Smooth muscle cell (in vitro differentiated cells): ENCODE measurements at regions not wholly inside any gene's neighbourhood (a gene's known extent, or its start where the extent isn't known, plus 50 kb on each side); places are given as distances from the start of the nearest gene placed in this dataset.
"Not testable (repeated sequence)": the region's sequence is repeated elsewhere in the genome, so short reads cannot be mapped to it uniquely, and the experiment has no call there.

Experiments used
- DNase-seq: peaks from one replicate; lab custom pipeline; 2025; ENCODE audit not compliant: unreplicated experiment; lab: John Stamatoyannopoulos, UW
- H2AFZ ChIP-seq: fragments of 200-600 bp; sonication (generic); 2 replicates; pipeline ENCODE4 v1.6.0; 2016; ENCODE audit warnings: antibody characterized with exemption, low read depth, mild to moderate bottlenecking
- H3F3A ChIP-seq: fragments of 200-600 bp; sonication (generic); 2 replicates; pipeline ENCODE4 v1.6.0; 2017; ENCODE audit warnings: antibody characterized with exemption, low read depth
- H3K27ac ChIP-seq: fragments of 200-600 bp; sonication (generic); 2 replicates; pipeline ENCODE4 v1.5.1; 2016; ENCODE audit warnings: low read depth, mild to moderate bottlenecking
- H3K27me3 ChIP-seq: fragments of 200-600 bp; sonication (generic); 2 replicates; pipeline ENCODE4 v1.6.1; 2016; ENCODE audit warnings: low read depth, mild to moderate bottlenecking
- H3K36me3 ChIP-seq: fragments of 200-600 bp; sonication (generic); 2 replicates; pipeline ENCODE4 v1.5.1; 2016; ENCODE audit warnings: low read depth
- H3K4me1 ChIP-seq: fragments of 200-600 bp; sonication (generic); 2 replicates; pipeline ENCODE4 v1.5.1; 2016; ENCODE audit warnings: low read depth
- H3K4me2 ChIP-seq: fragments of 200-600 bp; sonication (generic); 2 replicates; pipeline ENCODE4 v1.6.0; 2016; ENCODE audit warnings: mild to moderate bottlenecking
- H3K4me3 ChIP-seq: fragments of 200-600 bp; sonication (generic); 2 replicates; pipeline ENCODE4 v1.5.1; 2016; ENCODE audit warnings: mild to moderate bottlenecking
- H3K79me2 ChIP-seq: fragments of 200-600 bp; sonication (generic); 2 replicates; pipeline ENCODE4 v1.6.0; 2016; ENCODE audit warnings: low read depth, mild to moderate bottlenecking
- H3K9ac ChIP-seq: fragments of 200-600 bp; sonication (generic); 2 replicates; pipeline ENCODE4 v1.6.0; 2016; ENCODE audit warnings: low read depth
- H3K9me3 ChIP-seq: fragments of 200-600 bp; sonication (generic); replicated peaks from 2 replicates; pipeline ENCODE4 v1.5.1; 2016; ENCODE audit warnings: low read depth
- H4K20me1 ChIP-seq: fragments of 200-600 bp; sonication (generic); 2 replicates; pipeline ENCODE4 v1.6.0; 2016; ENCODE audit warnings: low read depth
- WGBS: methylation state at CpG from one replicate; pipeline ENCODE4 v1.1.7; 2016; ENCODE audit warnings: low lambda C conversion rate; 5-methylcytosine and 5-hydroxymethylcytosine counted together
- TF ChIP-seq, protein P1 (sequence below): fragments of 200-600 bp; sonication (generic); IDR thresholded peaks from 2 replicates; pipeline ENCODE4 v1.5.1; 2017; ENCODE audit warnings: borderline replicate concordance, mild to moderate bottlenecking, antibody characterized with exemption; ENCODE audit not compliant: insufficient read depth, poor library complexity, severe bottlenecking

DNA sequence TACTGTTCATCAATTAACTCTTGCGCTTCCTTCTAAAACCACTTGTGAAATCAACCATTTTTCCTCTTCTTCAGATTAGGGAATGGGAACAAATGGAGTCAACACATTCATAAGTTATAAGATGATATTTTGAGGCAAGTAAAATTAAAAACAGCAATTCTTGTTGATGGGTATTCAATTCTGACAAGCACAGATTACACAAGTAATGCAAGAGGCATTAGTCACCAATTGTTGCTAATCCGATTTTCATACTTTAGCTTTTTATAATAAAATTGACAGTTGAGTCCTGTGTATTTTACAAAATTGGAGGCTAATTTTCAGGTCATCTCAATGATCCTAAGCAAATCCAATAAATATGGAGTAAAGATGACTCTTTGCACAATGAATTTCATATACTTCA is 918.4 kb upstream of the SOX9 start:
- no peak for DNase-seq
- H3K4me1 ChIP-seq, result no peaks in the 10 kb centered on the region
- H3K36me3 ChIP-seq, result no peaks in the 10 kb centered on the region
- no peak overlapping the region for H3K27ac ChIP-seq
- H3F3A ChIP-seq, result no peaks in the 10 kb centered on the region
- H4K20me1 ChIP-seq, result no peaks in the 10 kb centered on the region
- no peaks in the 10 kb centered on the region for H3K27me3 ChIP-seq
- TF ChIP-seq, protein P1, sequence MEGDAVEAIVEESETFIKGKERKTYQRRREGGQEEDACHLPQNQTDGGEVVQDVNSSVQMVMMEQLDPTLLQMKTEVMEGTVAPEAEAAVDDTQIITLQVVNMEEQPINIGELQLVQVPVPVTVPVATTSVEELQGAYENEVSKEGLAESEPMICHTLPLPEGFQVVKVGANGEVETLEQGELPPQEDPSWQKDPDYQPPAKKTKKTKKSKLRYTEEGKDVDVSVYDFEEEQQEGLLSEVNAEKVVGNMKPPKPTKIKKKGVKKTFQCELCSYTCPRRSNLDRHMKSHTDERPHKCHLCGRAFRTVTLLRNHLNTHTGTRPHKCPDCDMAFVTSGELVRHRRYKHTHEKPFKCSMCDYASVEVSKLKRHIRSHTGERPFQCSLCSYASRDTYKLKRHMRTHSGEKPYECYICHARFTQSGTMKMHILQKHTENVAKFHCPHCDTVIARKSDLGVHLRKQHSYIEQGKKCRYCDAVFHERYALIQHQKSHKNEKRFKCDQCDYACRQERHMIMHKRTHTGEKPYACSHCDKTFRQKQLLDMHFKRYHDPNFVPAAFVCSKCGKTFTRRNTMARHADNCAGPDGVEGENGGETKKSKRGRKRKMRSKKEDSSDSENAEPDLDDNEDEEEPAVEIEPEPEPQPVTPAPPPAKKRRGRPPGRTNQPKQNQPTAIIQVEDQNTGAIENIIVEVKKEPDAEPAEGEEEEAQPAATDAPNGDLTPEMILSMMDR, result no peak
- no peak overlapping the region for H3K4me2 ChIP-seq
- no peak overlapping the region for H3K9ac ChIP-seq
- WGBS, result 100% methylated on average over 2 of the region's 2 CpGs
- no peak overlapping the region for H2AFZ ChIP-seq
- no peak overlapping the region for H3K4me3 ChIP-seq
- H3K79me2 ChIP-seq, result no peaks in the 10 kb centered on the region
- no peaks in the 10 kb centered on the region for H3K9me3 ChIP-seq

DNA sequence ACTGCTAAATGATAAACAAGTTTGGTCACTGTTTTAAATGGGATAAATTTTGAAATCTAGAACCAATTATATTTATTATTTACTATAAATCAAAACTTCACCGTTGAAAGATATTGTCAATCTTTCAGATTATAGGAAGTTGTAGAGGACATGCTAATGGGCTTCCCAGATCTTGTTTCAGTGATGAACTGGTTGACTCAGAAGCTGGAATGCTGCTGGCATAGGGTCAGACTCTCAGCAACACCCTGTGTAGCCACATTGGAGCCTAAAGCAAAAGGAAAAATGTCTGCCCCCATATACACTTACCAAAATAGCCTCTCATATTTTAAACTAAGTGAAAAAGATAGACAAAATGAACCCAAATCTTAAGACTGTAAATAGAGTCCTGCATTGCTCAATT is 916.9 kb upstream of the SOX9 start:
- Histone ChIP-seq H3K9ac (no peak overlapping the region), H3K9me3 (no peaks in the 10 kb centered on the region), H3K27ac (no peak overlapping the region), H3K4me2 (no peak overlapping the region), H3K36me3 (no peaks in the 10 kb centered on the region), H2AFZ (no peak overlapping the region), H3K4me1 (no peaks in the 10 kb centered on the region), H3K79me2 (no peaks in the 10 kb centered on the region), H3K27me3 (no peaks in the 10 kb centered on the region), H3K4me3 (no peak overlapping the region), H3F3A (no peaks in the 10 kb centered on the region), H4K20me1 (no peaks in the 10 kb centered on the region)
- WGBS, result 94% methylated on average over 1 of the region's 1 CpG
- DNase-seq, result no peak
- TF ChIP-seq, protein P1, result no peak

DNA sequence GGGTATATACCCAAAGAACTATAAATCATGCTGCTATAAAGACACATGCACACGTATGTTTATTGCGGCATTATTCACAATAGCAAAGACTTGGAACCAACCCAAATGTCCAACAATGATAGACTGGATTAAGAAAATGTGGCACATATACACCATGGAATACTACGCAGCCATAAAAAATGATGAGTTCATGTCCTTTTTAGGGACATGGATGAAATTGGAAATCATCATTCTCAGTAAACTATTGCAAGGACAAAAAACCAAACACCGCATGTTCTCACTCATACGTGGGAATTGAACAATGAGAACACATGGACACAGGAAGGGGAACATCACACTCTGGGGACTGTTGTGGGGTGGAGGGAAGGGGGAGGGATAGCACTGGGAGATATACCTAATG is 914.9 kb upstream of the SOX9 start:
- H3K4me2 ChIP-seq, H3K9me3 ChIP-seq: not testable (repeated sequence)

DNA sequence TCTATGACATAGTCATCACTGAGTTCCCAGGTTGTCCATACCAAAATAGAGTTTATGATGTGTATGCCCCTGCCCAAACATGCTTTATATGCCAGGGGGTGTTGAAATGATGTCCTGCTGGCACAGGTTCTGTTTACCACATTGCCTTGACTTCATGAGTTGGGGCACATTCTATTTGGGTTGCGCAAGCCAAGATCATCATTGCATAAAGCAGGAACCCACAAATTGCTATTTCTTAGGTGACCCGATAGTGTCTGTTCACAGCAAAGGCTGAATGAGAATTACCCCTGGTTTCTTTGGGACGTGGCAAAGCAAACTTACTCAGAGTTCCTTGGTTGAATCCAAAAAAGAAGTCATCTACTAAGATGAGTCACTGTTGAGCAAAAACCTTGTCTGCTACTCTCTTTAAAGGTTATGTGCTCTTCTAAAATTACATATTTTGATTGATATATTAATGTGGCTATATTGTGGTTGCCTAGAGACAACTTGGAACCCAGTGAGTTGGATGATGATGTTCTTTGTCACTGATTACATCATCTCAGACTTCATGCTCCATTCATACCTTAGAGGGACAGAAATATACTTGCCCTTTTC is 912.6 kb upstream of the SOX9 start:
- no peak for DNase-seq
- no peak overlapping the region for H2AFZ ChIP-seq
- H3F3A ChIP-seq, result no peaks in the 10 kb centered on the region
- H3K4me3 ChIP-seq, result no peak overlapping the region
- no peak overlapping the region for H3K27ac ChIP-seq
- H3K27me3 ChIP-seq, result no peaks in the 10 kb centered on the region
- H3K9ac ChIP-seq, result no peak overlapping the region
- WGBS, result 95% methylated on average over 3 of the region's 3 CpGs
- no peaks in the 10 kb centered on the region for H3K9me3 ChIP-seq
- H3K4me1 ChIP-seq, result no peaks in the 10 kb centered on the region
- no peaks in the 10 kb centered on the region for H4K20me1 ChIP-seq
- H3K79me2 ChIP-seq, result no peaks in the 10 kb centered on the region
- H3K36me3 ChIP-seq, result no peaks in the 10 kb centered on the region
- TF ChIP-seq, protein P1, result no peak
- no peak overlapping the region for H3K4me2 ChIP-seq

More for the DNA sequence above, 914.9 kb upstream of the SOX9 start:
- DNase-seq, H3K9ac ChIP-seq, H3K79me2 ChIP-seq, H2AFZ ChIP-seq, H4K20me1 ChIP-seq, H3K4me3 ChIP-seq, H3K27me3 ChIP-seq, H3K27ac ChIP-seq, H3F3A ChIP-seq, H3K4me1 ChIP-seq, H3K36me3 ChIP-seq: not testable (repeated sequence)
- 98% methylated on average over 3 of the region's 5 CpGs for WGBS
